SHP77 treated with DMSO at 0.1 percent for 48 hours (cell line): ENCODE measurements at regions not wholly inside any gene's neighbourhood (a gene's known extent, or its start where the extent isn't known, plus 50 kb on each side); places are given as distances from the start of the nearest gene placed in this dataset.
"Not testable (repeated sequence)": the region's sequence is repeated elsewhere in the genome, so short reads cannot be mapped to it uniquely, and the experiment has no call there.

Source experiments
- DNase-seq: peaks from one replicate; lab custom pipeline; 2025; lab: John Stamatoyannopoulos, UW

GRCh38 chr6:112459758-112460304 is 112.7 kb downstream of the RFPL4B start:
- DNase-seq = no peak

GRCh38 chr6:112464901-112465665 is 118.0 kb downstream of the RFPL4B start:
- DNase-seq = no peak

- DNase-seq = no peak
These were observed 119.4 kb downstream of the RFPL4B start for GRCh38 chr6:112466373-112467151.

- DNase-seq = no peak
These were observed 121.2 kb downstream of the RFPL4B start for GRCh38 chr6:112468359-112468758.

GRCh38 chr6:112469306-112469705 is 122.2 kb downstream of the RFPL4B start:
- no peak for DNase-seq

- no peak for DNase-seq
These were observed 123.2 kb downstream of the RFPL4B start for GRCh38 chr6:112470376-112470775.

- DNase-seq = no peak
These were observed 123.8 kb downstream of the RFPL4B start for GRCh38 chr6:112470950-112471349.

GRCh38 chr6:112475083-112475482 is 128.0 kb downstream of the RFPL4B start:
- DNase-seq = no peak

GRCh38 chr6:112477125-112477524 is 130.0 kb downstream of the RFPL4B start:
- DNase-seq = no peak

GRCh38 chr6:112478036-112478435 is 130.9 kb downstream of the RFPL4B start:
- DNase-seq = no peak

GRCh38 chr6:112479975-112480374 is 132.8 kb downstream of the RFPL4B start:
- DNase-seq = not testable (repeated sequence)

GRCh38 chr6:112480553-112480952 is 133.4 kb downstream of the RFPL4B start:
- no peak for DNase-seq

GRCh38 chr6:112481211-112481610 is 134.1 kb downstream of the RFPL4B start:
- no peak for DNase-seq

- no peak for DNase-seq
These were observed 135.2 kb downstream of the RFPL4B start for GRCh38 chr6:112482373-112482772.

- no peak for DNase-seq
These were observed 138.1 kb downstream of the RFPL4B start for GRCh38 chr6:112485120-112485826.

- DNase-seq = no peak
These were observed 138.7 kb downstream of the RFPL4B start for GRCh38 chr6:112485827-112486212.

- no peak for DNase-seq
These were observed 139.3 kb downstream of the RFPL4B start for GRCh38 chr6:112486454-112486853.

GRCh38 chr6:112488238-112488637 is 141.1 kb downstream of the RFPL4B start:
- DNase-seq = no peak

- no peak for DNase-seq
These were observed 154.6 kb downstream of the RFPL4B start for GRCh38 chr6:112501705-112502104.

GRCh38 chr6:112502351-112503090 is 155.4 kb downstream of the RFPL4B start:
- no peak for DNase-seq

- DNase-seq = no peak
These were observed 156.0 kb downstream of the RFPL4B start for GRCh38 chr6:112503091-112503596.

GRCh38 chr6:112504621-112505020 is 157.5 kb downstream of the RFPL4B start:
- no peak for DNase-seq
